ENCODE measurements at regions not wholly inside any gene's neighbourhood (a gene's known extent, or its start where the extent isn't known, plus 50 kb on each side); places are given as distances from the start of the nearest gene placed in this dataset.

DNA sequence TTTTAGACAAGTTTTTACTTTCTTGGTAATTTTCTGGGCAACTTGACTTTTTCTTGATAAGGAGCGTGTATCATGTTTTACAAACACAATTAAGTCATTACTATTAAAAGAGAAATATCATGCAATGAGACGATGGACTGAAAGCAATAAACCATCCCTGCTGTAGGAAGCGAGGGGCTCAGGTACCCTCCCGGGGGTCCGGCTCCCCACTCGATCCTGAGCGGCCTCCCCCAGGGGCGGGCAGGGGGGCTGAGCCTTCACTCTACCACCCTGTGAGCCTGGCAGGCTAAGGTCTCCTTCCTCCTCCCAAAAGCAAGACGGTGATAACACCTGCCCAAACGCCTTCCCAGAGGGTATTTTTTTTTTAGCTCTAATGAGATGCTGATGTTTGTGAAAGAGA, 51.8 kb upstream of the ADGRA1 start:
- H3K27ac ChIP-seq (ENCODE audit: low read depth, low read length) = no peak overlapping the region
- no peaks in the 10 kb centered on the region for H3K36me3 ChIP-seq (ENCODE audit: control insufficient read depth in 5 of 5, insufficient read depth in 5 of 5, low read length in 5 of 5)
- H3K9ac ChIP-seq (ENCODE audit: low read length in 5 of 5) = no peak overlapping the region
- no peak overlapping the region for H3K4me3 ChIP-seq (ENCODE audit: low read depth in 1 of 5, low read length in 5 of 5)
- H3K4me1 ChIP-seq (ENCODE audit: control insufficient read depth in 5 of 5, insufficient read depth in 5 of 5, low read length in 5 of 5) = peaks cover 0 to 2% (median 0%) of the 10 kb centered on the region in 5 donors
- no peaks in the 10 kb centered on the region for H3K9me3 ChIP-seq (ENCODE audit: control insufficient read depth in 5 of 5, low read length in 5 of 5)
- peaks cover 15 to 56% (median 33%) of the 10 kb centered on the region in 5 donors for H3K27me3 ChIP-seq (ENCODE audit: control insufficient read depth in 5 of 5, insufficient read depth in 4 of 5, low read length in 5 of 5)

DNA sequence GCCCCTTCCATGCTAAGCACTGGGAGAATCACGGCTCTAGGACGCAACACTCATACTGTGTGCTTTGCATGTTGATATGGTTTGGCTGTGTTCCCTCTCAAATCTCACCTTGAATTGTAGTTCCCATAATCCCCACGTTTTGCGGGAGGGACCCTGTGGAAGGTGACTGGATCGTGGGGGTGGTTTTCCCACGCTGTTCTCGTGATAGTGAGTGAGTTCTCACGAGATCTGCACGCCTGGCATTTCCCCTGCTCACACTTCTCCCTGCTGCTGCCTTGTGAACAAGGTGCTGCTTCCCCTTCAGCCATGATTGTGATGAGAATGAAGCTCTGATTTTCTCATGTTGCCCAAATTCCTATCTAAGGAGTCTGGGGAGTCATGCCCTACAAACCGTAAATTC, 53.0 kb upstream of the ADGRA1 start:
- Histone ChIP-seq H3K9me3 (ENCODE audit: control insufficient read depth in 5 of 5, low read length in 5 of 5) (no peaks in the 10 kb centered on the region), H3K27ac (ENCODE audit: low read depth, low read length) (no peak overlapping the region), H3K4me3 (ENCODE audit: low read depth in 1 of 5, low read length in 5 of 5) (no peak overlapping the region), H3K4me1 (ENCODE audit: control insufficient read depth in 5 of 5, insufficient read depth in 5 of 5, low read length in 5 of 5) (peaks cover 0 to 2% (median 0%) of the 10 kb centered on the region in 5 donors), H3K36me3 (ENCODE audit: control insufficient read depth in 5 of 5, insufficient read depth in 5 of 5, low read length in 5 of 5) (no peaks in the 10 kb centered on the region), H3K9ac (ENCODE audit: low read length in 5 of 5) (peak overlapping the region in 1 of 5 donors; percentile 38), H3K27me3 (ENCODE audit: control insufficient read depth in 5 of 5, insufficient read depth in 4 of 5, low read length in 5 of 5) (peaks cover 11 to 48% (median 30%) of the 10 kb centered on the region in 5 donors)

DNA sequence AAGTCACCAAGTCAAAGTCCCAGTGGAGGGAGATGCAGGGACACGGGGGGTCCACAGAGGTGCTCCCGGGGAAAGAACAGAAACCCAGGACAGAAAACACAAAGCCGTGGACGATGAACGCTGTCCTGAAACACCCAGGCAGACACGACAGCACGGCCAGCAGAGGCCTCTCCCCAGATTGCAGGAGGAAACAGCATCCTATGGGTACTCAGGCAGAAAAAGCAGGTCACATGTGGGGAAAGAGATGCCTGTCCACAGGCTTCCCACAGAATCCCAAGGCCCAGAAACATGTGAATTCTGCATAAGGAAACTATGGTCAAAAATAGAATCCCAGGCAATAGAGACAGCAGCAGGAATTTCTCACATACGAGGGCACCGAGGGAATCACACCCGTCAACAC, 53.6 kb upstream of the ADGRA1 start:
- no peak overlapping the region for H3K4me3 ChIP-seq (ENCODE audit: low read depth in 1 of 5, low read length in 5 of 5)
- no peak overlapping the region for H3K9ac ChIP-seq (ENCODE audit: low read length in 5 of 5)
- no peaks in the 10 kb centered on the region for H3K36me3 ChIP-seq (ENCODE audit: control insufficient read depth in 5 of 5, insufficient read depth in 5 of 5, low read length in 5 of 5)
- no peak overlapping the region for H3K27ac ChIP-seq (ENCODE audit: low read depth, low read length)
- H3K9me3 ChIP-seq (ENCODE audit: control insufficient read depth in 5 of 5, low read length in 5 of 5) = no peaks in the 10 kb centered on the region
- H3K27me3 ChIP-seq (ENCODE audit: control insufficient read depth in 5 of 5, insufficient read depth in 4 of 5, low read length in 5 of 5) = peaks cover 12 to 49% (median 29%) of the 10 kb centered on the region in 5 donors
- H3K4me1 ChIP-seq (ENCODE audit: control insufficient read depth in 5 of 5, insufficient read depth in 5 of 5, low read length in 5 of 5) = peaks cover 0 to 6% (median 0%) of the 10 kb centered on the region in 5 donors

DNA sequence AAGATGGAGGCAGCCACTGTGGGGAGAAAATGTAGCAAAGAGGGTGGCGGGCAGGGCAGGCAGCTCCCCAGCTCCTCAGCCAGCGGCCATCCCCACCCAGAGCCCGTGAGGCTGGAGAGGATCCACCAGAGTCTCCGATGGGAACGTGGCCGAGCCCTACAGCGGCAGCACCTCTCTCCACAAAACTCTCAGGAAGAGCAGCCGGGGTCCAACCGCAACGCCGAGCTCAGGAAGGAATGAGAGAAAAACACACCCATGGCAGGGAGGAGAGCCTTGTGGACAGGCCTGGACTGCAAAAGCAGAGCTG, 54.0 kb upstream of the ADGRA1 start:
- Histone ChIP-seq H3K4me3 (ENCODE audit: low read depth in 1 of 5, low read length in 5 of 5) (no peak overlapping the region), H3K27ac (ENCODE audit: low read depth, low read length) (no peak overlapping the region), H3K4me1 (ENCODE audit: control insufficient read depth in 5 of 5, insufficient read depth in 5 of 5, low read length in 5 of 5) (peaks cover 0 to 7% (median 0%) of the 10 kb centered on the region in 5 donors), H3K9me3 (ENCODE audit: control insufficient read depth in 5 of 5, low read length in 5 of 5) (no peaks in the 10 kb centered on the region), H3K36me3 (ENCODE audit: control insufficient read depth in 5 of 5, insufficient read depth in 5 of 5, low read length in 5 of 5) (no peaks in the 10 kb centered on the region), H3K9ac (ENCODE audit: low read length in 5 of 5) (no peak overlapping the region), H3K27me3 (ENCODE audit: control insufficient read depth in 5 of 5, insufficient read depth in 4 of 5, low read length in 5 of 5) (peaks cover 13 to 49% (median 31%) of the 10 kb centered on the region in 5 donors)

- H3K9me3 ChIP-seq (ENCODE audit: control insufficient read depth in 5 of 5, low read length in 5 of 5) = no peaks in the 10 kb centered on the region
- peaks cover 0 to 7% (median 0%) of the 10 kb centered on the region in 5 donors for H3K4me1 ChIP-seq (ENCODE audit: control insufficient read depth in 5 of 5, insufficient read depth in 5 of 5, low read length in 5 of 5)
- no peaks in the 10 kb centered on the region for H3K36me3 ChIP-seq (ENCODE audit: control insufficient read depth in 5 of 5, insufficient read depth in 5 of 5, low read length in 5 of 5)
- H3K27me3 ChIP-seq (ENCODE audit: control insufficient read depth in 5 of 5, insufficient read depth in 4 of 5, low read length in 5 of 5) = peaks cover 13 to 47% (median 30%) of the 10 kb centered on the region in 5 donors
- no peak overlapping the region for H3K27ac ChIP-seq (ENCODE audit: low read depth, low read length)
- H3K9ac ChIP-seq (ENCODE audit: low read length in 5 of 5) = no peak overlapping the region
- no peak overlapping the region for H3K4me3 ChIP-seq (ENCODE audit: low read depth in 1 of 5, low read length in 5 of 5)
Measured at GRCh38 chr10:133032976-133033741, 54.6 kb upstream of the ADGRA1 start.

DNA sequence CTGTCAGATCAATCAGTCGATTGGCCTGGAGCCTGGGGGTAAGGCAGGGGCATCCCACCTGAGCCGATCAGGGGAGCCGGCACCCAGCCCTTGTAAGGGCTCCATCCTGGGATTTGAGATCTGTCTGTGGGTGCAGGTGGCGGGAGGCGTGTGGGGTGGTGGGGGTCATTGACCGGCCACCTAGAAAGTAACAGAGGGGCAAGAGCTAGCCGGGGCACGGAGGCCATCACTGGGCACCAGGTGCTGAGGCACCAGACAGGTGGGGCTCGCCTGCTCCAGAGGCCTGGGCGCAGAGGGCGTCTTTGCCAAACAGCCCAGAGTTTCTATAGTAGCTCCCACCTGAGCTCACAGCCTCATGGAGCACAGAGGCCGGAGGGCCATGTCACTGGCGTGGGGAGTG, 55.5 kb upstream of the ADGRA1 start:
- peaks cover 0 to 7% (median 0%) of the 10 kb centered on the region in 5 donors for H3K4me1 ChIP-seq (ENCODE audit: control insufficient read depth in 5 of 5, insufficient read depth in 5 of 5, low read length in 5 of 5)
- H3K27ac ChIP-seq (ENCODE audit: low read depth, low read length) = no peak overlapping the region
- no peak overlapping the region for H3K4me3 ChIP-seq (ENCODE audit: low read depth in 1 of 5, low read length in 5 of 5)
- no peaks in the 10 kb centered on the region for H3K36me3 ChIP-seq (ENCODE audit: control insufficient read depth in 5 of 5, insufficient read depth in 5 of 5, low read length in 5 of 5)
- H3K9me3 ChIP-seq (ENCODE audit: control insufficient read depth in 5 of 5, low read length in 5 of 5) = no peaks in the 10 kb centered on the region
- H3K27me3 ChIP-seq (ENCODE audit: control insufficient read depth in 5 of 5, insufficient read depth in 4 of 5, low read length in 5 of 5) = peaks cover 14 to 54% (median 32%) of the 10 kb centered on the region in 5 donors
- no peak overlapping the region for H3K9ac ChIP-seq (ENCODE audit: low read length in 5 of 5)

GRCh38 chr10:133031541-133032125, 56.1 kb upstream of the ADGRA1 start:
- H3K27me3 ChIP-seq (ENCODE audit: control insufficient read depth in 5 of 5, insufficient read depth in 4 of 5, low read length in 5 of 5) = peaks cover 17 to 54% (median 38%) of the 10 kb centered on the region in 5 donors
- H3K9ac ChIP-seq (ENCODE audit: low read length in 5 of 5) = no peak overlapping the region
- H3K27ac ChIP-seq (ENCODE audit: low read depth, low read length) = no peak overlapping the region
- H3K36me3 ChIP-seq (ENCODE audit: control insufficient read depth in 5 of 5, insufficient read depth in 5 of 5, low read length in 5 of 5) = no peaks in the 10 kb centered on the region
- H3K9me3 ChIP-seq (ENCODE audit: control insufficient read depth in 5 of 5, low read length in 5 of 5) = no peaks in the 10 kb centered on the region
- no peak overlapping the region for H3K4me3 ChIP-seq (ENCODE audit: low read depth in 1 of 5, low read length in 5 of 5)
- peaks cover 0 to 7% (median 0%) of the 10 kb centered on the region in 5 donors for H3K4me1 ChIP-seq (ENCODE audit: control insufficient read depth in 5 of 5, insufficient read depth in 5 of 5, low read length in 5 of 5)

GRCh38 chr10:133030781-133031180, 56.9 kb upstream of the ADGRA1 start:
- Histone ChIP-seq H3K9ac (ENCODE audit: low read length in 5 of 5) (no peak overlapping the region), H3K36me3 (ENCODE audit: control insufficient read depth in 5 of 5, insufficient read depth in 5 of 5, low read length in 5 of 5) (no peaks in the 10 kb centered on the region), H3K27me3 (ENCODE audit: control insufficient read depth in 5 of 5, insufficient read depth in 4 of 5, low read length in 5 of 5) (peaks cover 21 to 55% (median 38%) of the 10 kb centered on the region in 5 donors), H3K4me3 (ENCODE audit: low read depth in 1 of 5, low read length in 5 of 5) (no peak overlapping the region), H3K4me1 (ENCODE audit: control insufficient read depth in 5 of 5, insufficient read depth in 5 of 5, low read length in 5 of 5) (peaks cover 0 to 7% (median 0%) of the 10 kb centered on the region in 5 donors), H3K27ac (ENCODE audit: low read depth, low read length) (no peak overlapping the region), H3K9me3 (ENCODE audit: control insufficient read depth in 5 of 5, low read length in 5 of 5) (no peaks in the 10 kb centered on the region)

DNA sequence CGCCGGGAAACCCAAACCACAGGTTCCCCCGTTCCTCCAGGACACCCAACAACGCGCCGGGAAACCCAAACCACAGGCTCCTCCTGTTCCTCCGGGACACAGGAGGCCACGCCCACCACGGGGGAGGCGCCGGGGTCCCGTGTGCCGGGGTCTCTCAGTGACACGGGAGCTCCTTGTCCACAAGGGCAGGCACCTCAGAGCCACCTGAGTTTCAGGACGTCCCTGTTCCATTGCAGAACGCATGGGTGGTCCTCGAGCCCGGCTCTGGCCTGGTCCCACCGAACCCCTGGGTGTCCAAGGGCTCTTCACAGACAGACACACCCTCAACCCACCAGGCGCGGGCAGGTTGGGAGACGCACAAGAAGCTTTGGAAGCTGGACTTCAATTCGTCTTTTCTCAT, 57.6 kb upstream of the ADGRA1 start:
- Histone ChIP-seq H3K4me1 (ENCODE audit: control insufficient read depth in 5 of 5, insufficient read depth in 5 of 5, low read length in 5 of 5) (peaks cover 0 to 7% (median 0%) of the 10 kb centered on the region in 5 donors), H3K9ac (ENCODE audit: low read length in 5 of 5) (no peak overlapping the region), H3K27ac (ENCODE audit: low read depth, low read length) (no peak overlapping the region), H3K9me3 (ENCODE audit: control insufficient read depth in 5 of 5, low read length in 5 of 5) (no peaks in the 10 kb centered on the region), H3K27me3 (ENCODE audit: control insufficient read depth in 5 of 5, insufficient read depth in 4 of 5, low read length in 5 of 5) (peaks cover 27 to 62% (median 44%) of the 10 kb centered on the region in 5 donors), H3K4me3 (ENCODE audit: low read depth in 1 of 5, low read length in 5 of 5) (no peak overlapping the region), H3K36me3 (ENCODE audit: control insufficient read depth in 5 of 5, insufficient read depth in 5 of 5, low read length in 5 of 5) (no peaks in the 10 kb centered on the region)

- Histone ChIP-seq H3K36me3 (ENCODE audit: control insufficient read depth in 5 of 5, insufficient read depth in 5 of 5, low read length in 5 of 5) (no peaks in the 10 kb centered on the region), H3K9ac (ENCODE audit: low read length in 5 of 5) (no peak overlapping the region), H3K27me3 (ENCODE audit: control insufficient read depth in 5 of 5, insufficient read depth in 4 of 5, low read length in 5 of 5) (peaks cover 36 to 65% (median 47%) of the 10 kb centered on the region in 5 donors), H3K4me1 (ENCODE audit: control insufficient read depth in 5 of 5, insufficient read depth in 5 of 5, low read length in 5 of 5) (peaks cover 0 to 7% (median 0%) of the 10 kb centered on the region in 5 donors), H3K4me3 (ENCODE audit: low read depth in 1 of 5, low read length in 5 of 5) (no peak overlapping the region), H3K9me3 (ENCODE audit: control insufficient read depth in 5 of 5, low read length in 5 of 5) (no peaks in the 10 kb centered on the region), H3K27ac (ENCODE audit: low read depth, low read length) (no peak overlapping the region)
Measured at GRCh38 chr10:133028956-133029355, 58.8 kb upstream of the ADGRA1 start.
